OCI-LY7 (cell line): ENCODE measurements at regions not wholly inside any gene's neighbourhood (a gene's known extent, or its start where the extent isn't known, plus 50 kb on each side); places are given as distances from the start of the nearest gene placed in this dataset.

Source experiments
- BruUV-seq: library from RNA; stranded (reverse); fragments of 400-500 nt; replicated peaks from 2 replicates; lab custom pipeline; 2021; lab: Mats Ljungman, UMichigan
- CTCF ChIA-PET: fragments of 300-600 bp; sonication (Branson Sonifier 250); formaldehyde crosslinking; loops from one replicate; lab custom pipeline; 2022; ENCODE audit warnings: antibody characterized with exemption; ENCODE audit not compliant: unreplicated experiment; lab: Charles Lee
- POLR2A ChIA-PET: fragments of 300-600 bp; sonication (Branson Sonifier 250); formaldehyde crosslinking; loops from one replicate; lab custom pipeline; 2022; ENCODE audit warnings: antibody characterized with exemption; lab: Charles Lee
- DNase-seq: peaks from one replicate; pipeline ENCODE4 v3.0.0-alpha.2; 2015; ENCODE audit warnings: low spot score
- H2AFZ ChIP-seq: fragments of 200-600 bp; sonication (generic), shearing (Covaris generic); 2 replicates; pipeline ENCODE4 v1.6.1; 2014; ENCODE audit warnings: mild to moderate bottlenecking, antibody characterized with exemption, low read length, moderate library complexity
- H3K27ac ChIP-seq: fragments of 200-600 bp; sonication (generic); 2 replicates; pipeline ENCODE4 v1.5.1; 2014; ENCODE audit warnings: mixed run types, low read depth, mild to moderate bottlenecking, moderate library complexity, low read length, inconsistent platforms; ENCODE audit not compliant: poor library complexity, severe bottlenecking
- H3K36me3 ChIP-seq: fragments of 200-600 bp; sonication (generic); 2 replicates; pipeline ENCODE4 v1.6.1; 2014; ENCODE audit warnings: mild to moderate bottlenecking, antibody characterized with exemption, low read length, moderate library complexity, mixed read lengths; ENCODE audit not compliant: insufficient read depth
- H3K4me1 ChIP-seq: fragments of 200-600 bp; sonication (generic); 2 replicates; pipeline ENCODE4 v1.5.1; 2014; ENCODE audit warnings: mild to moderate bottlenecking, low read length; ENCODE audit not compliant: insufficient read depth, poor library complexity, severe bottlenecking
- H3K4me2 ChIP-seq: fragments of 200-600 bp; sonication (generic); 2 replicates; pipeline ENCODE4 v1.6.1; 2014; ENCODE audit warnings: mild to moderate bottlenecking, low read length
- H3K4me3 ChIP-seq: fragments of 200-600 bp; sonication (generic); 2 replicates; pipeline ENCODE4 v1.5.1; 2014; ENCODE audit warnings: mild to moderate bottlenecking, low read depth, low read length; ENCODE audit not compliant: poor library complexity, severe bottlenecking
- H3K79me2 ChIP-seq: fragments of 200-600 bp; sonication (generic); 2 replicates; pipeline ENCODE4 v1.6.1; 2016; ENCODE audit warnings: low read depth, mild to moderate bottlenecking, low read length, moderate library complexity, mixed read lengths; ENCODE audit not compliant: insufficient read depth
- H3K9me2 ChIP-seq: fragments of 200-600 bp; sonication (generic); 2 replicates; pipeline ENCODE4 v1.6.1; 2016; ENCODE audit warnings: mild to moderate bottlenecking, low read length, mixed read lengths; ENCODE audit not compliant: insufficient read depth
- H3K9me3 ChIP-seq: fragments of 200-600 bp; sonication (generic); 2 replicates; pipeline ENCODE4 v1.6.1; 2014; ENCODE audit warnings: mild to moderate bottlenecking, mixed run types, low read length, mixed read lengths
- H4K20me1 ChIP-seq: fragments of 200-600 bp; sonication (generic); 2 replicates; pipeline ENCODE4 v1.6.1; 2014; ENCODE audit warnings: mild to moderate bottlenecking, antibody characterized with exemption, low read length, moderate library complexity, mixed read lengths; ENCODE audit not compliant: insufficient read depth
- EZH2phosphoT487 ChIP-seq: fragments of 200-600 bp; sonication (generic); IDR thresholded peaks from 2 replicates; pipeline ENCODE4 v1.6.1; 2018; ENCODE audit warnings: low read depth, borderline replicate concordance, mild to moderate bottlenecking, mixed run types, antibody characterized with exemption, low read length, moderate library complexity, mixed read lengths
- intact Hi-C: fragments of 100-400 bp; cut with micrococcal nuclease; formaldehyde crosslinking; loops from one replicate; pipeline ENCODE4 v1.10.0; 2022; ENCODE audit not compliant: unreplicated experiment
- TF ChIP-seq, protein P1 (sequence below): fragments of 200-600 bp; sonication (generic); conservative IDR thresholded peaks from 2 replicates; pipeline ENCODE4 v1.5.1; 2014; ENCODE audit warnings: mild to moderate bottlenecking, antibody characterized with exemption, low read length, moderate library complexity, mixed read lengths

DNA sequence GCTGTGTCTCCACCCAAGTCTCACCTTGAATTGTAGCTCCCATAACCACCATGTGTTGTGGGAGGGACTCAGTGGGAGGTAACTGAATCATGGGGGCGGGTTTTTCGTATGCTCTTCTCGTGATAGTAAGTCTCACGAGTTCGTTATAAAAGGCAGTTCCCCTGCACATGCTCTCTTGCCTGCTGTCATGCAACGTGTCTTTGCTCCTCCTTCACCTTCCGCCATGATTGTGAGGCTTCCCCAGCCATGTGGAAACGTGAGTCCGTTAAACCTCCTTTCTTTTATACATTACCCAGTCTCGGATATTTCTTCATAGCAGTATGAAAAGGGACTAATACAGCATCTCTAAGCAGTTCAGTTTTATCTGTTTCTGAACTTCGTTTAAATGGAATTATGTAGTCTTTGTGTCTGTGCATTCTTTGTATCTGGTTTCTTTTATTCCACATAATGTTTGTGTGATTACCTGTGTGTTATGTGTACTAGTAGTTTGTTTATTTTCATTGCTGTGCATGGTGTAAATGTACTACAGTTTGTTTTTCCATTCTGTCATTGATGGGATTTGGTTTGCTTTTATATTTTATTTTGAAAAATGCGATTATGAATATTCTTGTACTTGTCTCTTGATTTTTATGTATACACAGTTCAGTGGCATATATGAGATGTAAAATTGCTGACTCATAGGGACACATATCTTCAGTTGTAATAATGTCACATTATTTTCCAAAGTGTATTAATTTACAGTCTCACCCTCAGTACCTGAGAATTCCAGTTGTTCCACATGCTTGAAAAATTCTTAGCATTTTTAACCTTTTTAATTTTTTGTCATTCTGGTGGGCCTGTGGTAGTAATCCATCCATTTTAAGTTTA lies 304.9 kb downstream of the GBA3 start:
- H3K9me2 ChIP-seq, result no peaks in the 10 kb centered on the region
- H4K20me1 ChIP-seq, result no peaks in the 10 kb centered on the region
- BruUV-seq, result no TSS peak
- H2AFZ ChIP-seq, result no peak overlapping the region
- POLR2A ChIA-PET, result no interaction called here
- H3K4me3 ChIP-seq, result no peak overlapping the region
- intact Hi-C loops, result no loop called here
- CTCF ChIA-PET, result no interaction called here
- H3K27ac ChIP-seq, result no peak overlapping the region
- no peaks in the 10 kb centered on the region for H3K79me2 ChIP-seq
- H3K36me3 ChIP-seq, result no peaks in the 10 kb centered on the region
- H3K4me2 ChIP-seq, result no peak overlapping the region
- H3K4me1 ChIP-seq, result no peaks in the 10 kb centered on the region
- no peaks in the 10 kb centered on the region for H3K9me3 ChIP-seq
- no peak for TF ChIP-seq EZH2phosphoT487
- TF ChIP-seq, protein P1, sequence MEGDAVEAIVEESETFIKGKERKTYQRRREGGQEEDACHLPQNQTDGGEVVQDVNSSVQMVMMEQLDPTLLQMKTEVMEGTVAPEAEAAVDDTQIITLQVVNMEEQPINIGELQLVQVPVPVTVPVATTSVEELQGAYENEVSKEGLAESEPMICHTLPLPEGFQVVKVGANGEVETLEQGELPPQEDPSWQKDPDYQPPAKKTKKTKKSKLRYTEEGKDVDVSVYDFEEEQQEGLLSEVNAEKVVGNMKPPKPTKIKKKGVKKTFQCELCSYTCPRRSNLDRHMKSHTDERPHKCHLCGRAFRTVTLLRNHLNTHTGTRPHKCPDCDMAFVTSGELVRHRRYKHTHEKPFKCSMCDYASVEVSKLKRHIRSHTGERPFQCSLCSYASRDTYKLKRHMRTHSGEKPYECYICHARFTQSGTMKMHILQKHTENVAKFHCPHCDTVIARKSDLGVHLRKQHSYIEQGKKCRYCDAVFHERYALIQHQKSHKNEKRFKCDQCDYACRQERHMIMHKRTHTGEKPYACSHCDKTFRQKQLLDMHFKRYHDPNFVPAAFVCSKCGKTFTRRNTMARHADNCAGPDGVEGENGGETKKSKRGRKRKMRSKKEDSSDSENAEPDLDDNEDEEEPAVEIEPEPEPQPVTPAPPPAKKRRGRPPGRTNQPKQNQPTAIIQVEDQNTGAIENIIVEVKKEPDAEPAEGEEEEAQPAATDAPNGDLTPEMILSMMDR, result no peak
- DNase-seq, result no peak

DNA sequence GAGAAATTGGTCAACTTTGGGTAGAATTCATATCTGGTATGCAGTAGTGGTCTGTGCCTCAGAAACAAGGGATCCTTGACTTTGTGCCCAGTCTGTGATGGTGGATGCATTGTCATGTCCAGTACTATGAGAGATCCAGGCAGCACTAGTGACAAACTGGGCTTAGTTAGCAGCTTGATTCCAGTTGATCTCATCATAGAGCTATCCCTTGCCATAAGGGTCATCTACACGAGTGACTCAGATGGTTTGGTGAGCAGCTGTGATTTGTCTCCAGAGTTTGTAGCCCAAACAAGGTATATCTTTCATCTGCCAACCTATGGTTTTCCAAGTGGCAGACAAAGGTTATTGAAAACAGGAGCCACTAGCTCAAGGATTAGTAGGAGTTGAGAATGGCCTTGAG lies 298.8 kb downstream of the GBA3 start:
- no TSS peak for BruUV-seq
- H3K4me2 ChIP-seq, result no peak overlapping the region
- H3K9me3 ChIP-seq, result no peaks in the 10 kb centered on the region
- no peaks in the 10 kb centered on the region for H3K79me2 ChIP-seq
- no peak overlapping the region for H2AFZ ChIP-seq
- H3K4me1 ChIP-seq, result no peaks in the 10 kb centered on the region
- no peaks in the 10 kb centered on the region for H4K20me1 ChIP-seq
- H3K4me3 ChIP-seq, result no peak overlapping the region
- POLR2A ChIA-PET, result interaction anchor here (0.5 to 0.7 kb wide), 3 partner anchors 88 to 366 kb away, joined by 3 read pairs; no protein-coding TSS in a partner anchor
- no peak overlapping the region for H3K27ac ChIP-seq
- no peaks in the 10 kb centered on the region for H3K36me3 ChIP-seq
- TF ChIP-seq EZH2phosphoT487, result no peak
- TF ChIP-seq, protein P1, result no peak
- intact Hi-C loops, result no loop called here
- no peaks in the 10 kb centered on the region for H3K9me2 ChIP-seq
- CTCF ChIA-PET, result no interaction called here
- no peak for DNase-seq

DNA sequence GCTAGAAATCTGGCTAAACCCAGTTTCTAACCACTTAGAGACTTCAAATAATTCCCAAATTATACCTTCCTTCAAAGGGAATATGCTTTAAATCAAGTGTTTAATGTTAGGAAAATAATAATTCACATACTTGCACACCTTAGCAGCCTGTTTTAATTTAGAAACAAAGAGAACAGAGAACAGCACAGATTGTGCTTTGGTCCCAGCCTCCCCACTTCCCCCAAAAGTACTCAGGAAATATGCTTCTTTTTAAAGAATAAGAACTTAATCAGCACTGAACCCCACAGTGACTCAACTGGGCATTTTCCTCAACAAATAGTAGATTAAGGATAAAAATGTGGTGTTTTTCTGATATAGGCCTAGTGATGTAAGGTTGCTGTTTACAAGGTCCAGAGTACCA lies 295.8 kb downstream of the GBA3 start:
- Histone ChIP-seq H4K20me1 (no peaks in the 10 kb centered on the region), H3K9me3 (no peaks in the 10 kb centered on the region), H3K4me1 (no peaks in the 10 kb centered on the region), H2AFZ (no peak overlapping the region), H3K36me3 (no peaks in the 10 kb centered on the region), H3K27ac (no peak overlapping the region), H3K79me2 (no peaks in the 10 kb centered on the region), H3K9me2 (no peaks in the 10 kb centered on the region), H3K4me2 (no peak overlapping the region), H3K4me3 (no peak overlapping the region)
- intact Hi-C loops, result no loop called here
- no TSS peak for BruUV-seq
- no peak for DNase-seq
- TF ChIP-seq, protein P1, result no peak
- TF ChIP-seq EZH2phosphoT487, result no peak
- ChIA-PET POLR2A (interaction anchor here (0.5 kb wide), 1 partner anchor 1487 kb away, joined by 3 read pairs; no protein-coding TSS in a partner anchor), CTCF (no interaction called here)
